DMS79 (cell line): ENCODE measurements at regions not wholly inside any gene's neighbourhood (a gene's known extent, or its start where the extent isn't known, plus 50 kb on each side); places are given as distances from the start of the nearest gene placed in this dataset.

Source experiments
- DNase-seq: peaks from one replicate; lab custom pipeline; 2025; lab: John Stamatoyannopoulos, UW

- DNase-seq: no peak
These were observed 193.5 kb upstream of the ALKAL2 start for GRCh38 chr2:481388-481787.

GRCh38 chr2:479490-480176, 191.7 kb upstream of the ALKAL2 start:
- DNase-seq: no peak

GRCh38 chr2:479031-479430, 191.1 kb upstream of the ALKAL2 start:
- DNase-seq: no peak

GRCh38 chr2:471560-471959, 183.7 kb upstream of the ALKAL2 start:
- DNase-seq: no peak

GRCh38 chr2:469514-469913, 181.6 kb upstream of the ALKAL2 start:
- no peak for DNase-seq

- DNase-seq: no peak
These were observed 180.9 kb upstream of the ALKAL2 start for GRCh38 chr2:468648-469336.

GRCh38 chr2:467892-468647, 180.2 kb upstream of the ALKAL2 start:
- no peak for DNase-seq

GRCh38 chr2:467543-467891, 179.6 kb upstream of the ALKAL2 start:
- no peak for DNase-seq

- no peak for DNase-seq
These were observed 179.2 kb upstream of the ALKAL2 start for GRCh38 chr2:467101-467500.

- no peak for DNase-seq
These were observed 176.8 kb upstream of the ALKAL2 start for GRCh38 chr2:464562-465309.

GRCh38 chr2:460861-461260, 173.0 kb upstream of the ALKAL2 start:
- no peak for DNase-seq

GRCh38 chr2:459931-460330, 172.0 kb upstream of the ALKAL2 start:
- DNase-seq: no peak

GRCh38 chr2:458425-458815, 170.5 kb upstream of the ALKAL2 start:
- no peak for DNase-seq

- DNase-seq: no peak
These were observed 170.0 kb upstream of the ALKAL2 start for GRCh38 chr2:457792-458424.

GRCh38 chr2:457262-457661, 169.4 kb upstream of the ALKAL2 start:
- DNase-seq: no peak

- DNase-seq: no peak
These were observed 168.0 kb upstream of the ALKAL2 start for GRCh38 chr2:455913-456312.

GRCh38 chr2:455015-455705, 167.3 kb upstream of the ALKAL2 start:
- DNase-seq: no peak

GRCh38 chr2:453132-453531, 165.2 kb upstream of the ALKAL2 start:
- no peak for DNase-seq

GRCh38 chr2:451495-451894, 163.6 kb upstream of the ALKAL2 start:
- DNase-seq: no peak

GRCh38 chr2:449246-450067, 161.6 kb upstream of the ALKAL2 start:
- no peak for DNase-seq
